ENCODE measurements at regions not wholly inside any gene's neighbourhood (a gene's known extent, or its start where the extent isn't known, plus 50 kb on each side); places are given as distances from the start of the nearest gene placed in this dataset.

DNA sequence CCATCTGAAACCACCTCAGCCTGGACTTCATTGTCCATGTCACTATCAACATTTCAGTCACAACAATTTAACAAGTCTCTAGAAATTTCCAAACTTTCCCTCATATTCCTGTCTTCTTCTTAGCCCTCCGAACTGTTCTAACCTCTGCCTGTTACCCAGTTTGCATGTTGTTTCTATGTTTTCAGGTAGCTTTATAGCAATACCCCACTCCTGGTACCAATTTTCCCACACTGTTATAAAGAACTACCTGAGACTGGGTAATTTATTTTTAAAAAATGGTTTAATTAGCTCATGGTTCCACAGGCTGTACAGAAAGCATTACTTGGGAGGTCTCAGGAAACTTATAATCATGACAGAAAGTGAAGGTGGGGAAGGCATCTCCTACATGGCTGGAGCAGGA lies 679.2 kb upstream of the FRG1 start:
- no peak for TF ChIP-seq CTCF (conservative IDR thresholded peaks at IDR 0.05)
- no peak overlapping the region for H3K27ac ChIP-seq

- TF ChIP-seq CTCF (conservative IDR thresholded peaks at IDR 0.05): no peak
Observed at GRCh38 chr4:189265515-189265914, 675.2 kb upstream of the FRG1 start.

DNA sequence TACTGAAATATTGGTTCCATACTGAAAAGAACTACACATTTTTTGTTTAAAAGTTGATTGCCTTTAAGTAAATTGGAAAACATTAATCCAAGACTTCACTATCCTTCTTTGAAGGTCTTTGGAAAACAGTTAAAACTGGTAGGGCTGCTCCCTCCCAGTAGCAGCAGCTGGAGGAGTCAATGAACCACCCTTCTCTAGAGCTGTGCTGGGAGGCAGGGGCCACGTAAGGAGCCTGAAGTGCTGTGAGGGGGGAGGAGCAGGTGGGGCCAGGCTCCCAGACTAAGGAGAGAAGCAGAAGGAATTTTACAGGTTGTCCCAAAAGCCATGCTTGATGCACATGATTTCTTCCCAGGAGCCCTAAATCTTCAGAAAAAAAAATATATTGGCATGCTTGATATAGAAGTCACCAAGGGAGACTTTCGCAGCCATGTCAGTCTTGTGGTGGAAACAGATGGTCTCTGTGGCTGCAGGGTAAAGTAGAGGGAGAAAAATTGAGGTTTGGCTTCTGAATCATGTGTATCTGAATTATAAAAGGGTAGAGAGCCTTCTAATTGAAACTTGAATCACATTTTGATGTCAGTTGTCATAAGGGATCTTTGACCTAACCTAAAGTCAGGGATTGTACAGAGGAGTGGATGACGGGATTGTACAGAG lies 673.2 kb upstream of the FRG1 start:
- no peak overlapping the region for H3K27ac ChIP-seq
- no peak for TF ChIP-seq CTCF (conservative IDR thresholded peaks at IDR 0.05)

More at GRCh38 chr4:189265515-189265914, 675.2 kb upstream of the FRG1 start:
- H3K27ac ChIP-seq: no peak overlapping the region

GRCh38 chr4:189278597-189279165 lies 662.0 kb upstream of the FRG1 start:
- TF ChIP-seq CTCF (conservative IDR thresholded peaks at IDR 0.05): no peak
- H3K27ac ChIP-seq: no peak overlapping the region

- TF ChIP-seq CTCF (conservative IDR thresholded peaks at IDR 0.05): no peak
Observed at GRCh38 chr4:189279188-189279587, 661.5 kb upstream of the FRG1 start.

DNA sequence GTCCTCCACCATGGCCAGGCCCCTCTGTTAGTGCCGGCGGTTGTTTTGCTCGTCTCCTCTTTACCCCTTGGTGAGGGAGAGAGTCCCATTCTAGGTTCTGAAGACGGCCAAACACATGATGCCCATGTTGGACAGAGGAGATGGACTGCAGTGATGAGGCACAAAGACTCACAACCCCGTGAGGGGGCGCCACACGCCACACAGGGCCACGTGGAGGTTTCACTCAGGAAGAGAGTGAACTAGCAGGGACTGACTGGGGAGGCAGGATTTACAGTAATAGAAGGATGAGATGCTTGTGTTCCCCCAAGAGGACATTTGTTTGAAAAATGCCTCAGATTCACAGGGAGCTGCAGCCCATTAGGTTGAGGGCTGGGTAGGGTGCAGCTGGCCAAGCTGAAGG lies 655.3 kb upstream of the FRG1 start:
- no peak for TF ChIP-seq CTCF (conservative IDR thresholded peaks at IDR 0.05)
- H3K27ac ChIP-seq: no peak overlapping the region

More at GRCh38 chr4:189279188-189279587, 661.5 kb upstream of the FRG1 start:
- no peak overlapping the region for H3K27ac ChIP-seq

- TF ChIP-seq CTCF (conservative IDR thresholded peaks at IDR 0.05): no peak
Observed at GRCh38 chr4:189291939-189292338, 648.7 kb upstream of the FRG1 start.

More at GRCh38 chr4:189291939-189292338, 648.7 kb upstream of the FRG1 start:
- no peak overlapping the region for H3K27ac ChIP-seq

Measured in VCaP (cell line).